AG04449 (cell line): ENCODE measurements at regions not wholly inside any gene's neighbourhood (a gene's known extent, or its start where the extent isn't known, plus 50 kb on each side); places are given as distances from the start of the nearest gene placed in this dataset.

ENCODE experiments used
- CTCF ChIA-PET: fragments of 350-600 bp; formaldehyde crosslinking; extraction: SDS; loops from one replicate; lab custom pipeline; 2021; ENCODE audit warnings: antibody characterized with exemption; lab: Yijun Ruan, JAX
- POLR2A ChIA-PET: fragments of 400-600, 350-600 bp; formaldehyde crosslinking; extraction: SDS; loops from one replicate; lab custom pipeline; 2020; ENCODE audit warnings: antibody characterized with exemption, inconsistent platforms; lab: Yijun Ruan, JAX
- DNase-seq: peaks from one replicate; pipeline ENCODE4 v3.0.0-alpha.2; 2010; ENCODE audit warnings: low read depth, low spot score
- H3K4me3 ChIP-seq: 2 replicates; pipeline ENCODE4 v1.5.1; 2011; ENCODE audit warnings: low read depth, mild to moderate bottlenecking, control low read depth, low read length
- CTCF ChIP-seq: IDR thresholded peaks from one replicate; pipeline ENCODE4 v1.5.1; 2011; ENCODE audit warnings: mild to moderate bottlenecking, moderate library complexity, low read length, control low read depth, inconsistent platforms; ENCODE audit not compliant: insufficient read depth; ENCODE audit errors: missing control alignments

- CTCF ChIA-PET = no interaction called here
- no peak for DNase-seq
- POLR2A ChIA-PET = no interaction called here
- H3K4me3 ChIP-seq = no peak overlapping the region
- TF ChIP-seq CTCF = no peak
These were observed 76.8 kb upstream of the DUSP22 start for GRCh38 chr6:215335-216034.

GRCh38 chr6:217048-217659 lies 75.1 kb upstream of the DUSP22 start:
- ChIA-PET POLR2A (no interaction called here), CTCF (no interaction called here)
- TF ChIP-seq CTCF = no peak
- no peak overlapping the region for H3K4me3 ChIP-seq
- DNase-seq = no peak

- ChIA-PET POLR2A (no interaction called here), CTCF (interaction anchor here (1.5 kb wide), 1 partner anchor 16 kb away, joined by 3 read pairs; no protein-coding TSS in a partner anchor)
- no peak for TF ChIP-seq CTCF
- DNase-seq = no peak
- no peak overlapping the region for H3K4me3 ChIP-seq
These were observed 73.9 kb upstream of the DUSP22 start for GRCh38 chr6:218153-219018.

GRCh38 chr6:219019-219570 lies 73.2 kb upstream of the DUSP22 start:
- TF ChIP-seq CTCF = no peak
- ChIA-PET CTCF (interaction anchor here (1.5 kb wide), 1 partner anchor 17 kb away, joined by 3 read pairs; no protein-coding TSS in a partner anchor), POLR2A (no interaction called here)

GRCh38 chr6:219641-220198 lies 72.6 kb upstream of the DUSP22 start:
- POLR2A ChIA-PET = no interaction called here
- CTCF ChIA-PET = no interaction called here
- TF ChIP-seq CTCF = no peak
- no peak overlapping the region for H3K4me3 ChIP-seq
- DNase-seq = no peak

More at GRCh38 chr6:219019-219570, 73.2 kb upstream of the DUSP22 start:
- no peak overlapping the region for H3K4me3 ChIP-seq
- no peak for DNase-seq
